Transverse colon (tissue), 4 donors: ENCODE measurements at regions not wholly inside any gene's neighbourhood (a gene's known extent, or its start where the extent isn't known, plus 50 kb on each side); places are given as distances from the start of the nearest gene placed in this dataset.

ENCODE experiments used
- CTCF ChIP-seq, 5 experiments: fragments of 200-600 bp in 3 of 5; fragments of 450-650 bp in 2 of 5; sonication (generic) in 3 of 5; IDR thresholded peaks; 1 replicate in 2 of 5; 2 replicates in 3 of 5; pipeline ENCODE4 v1.5.1; 2016 to 2017; ENCODE audit warnings: antibody characterized with exemption in 5 of 5, inconsistent platforms in 3 of 5, mild to moderate bottlenecking in 2 of 5, moderate library complexity in 1 of 5
- EP300 ChIP-seq: sonication (generic); formaldehyde crosslinking; IDR thresholded peaks from one replicate; pipeline ENCODE4 v1.6.1; 2017; ENCODE audit warnings: antibody characterized with exemption, low read depth
- POLR2A ChIP-seq: fragments of 450-650 bp; IDR thresholded peaks from one replicate; pipeline ENCODE4 v1.6.1; 2016; ENCODE audit warnings: antibody characterized with exemption, mild to moderate bottlenecking, moderate library complexity
- POLR2AphosphoS5 ChIP-seq, 3 donors: sonication (generic); formaldehyde crosslinking; IDR thresholded peaks; one replicate each; pipeline ENCODE4 v1.6.1; 2016; ENCODE audit warnings: antibody characterized with exemption in 3 of 3

- no peak for TF ChIP-seq POLR2A
- TF ChIP-seq CTCF (IDR thresholded peaks at IDR 0.05), result peak; percentile 41 to 75 (median 62)
- TF ChIP-seq POLR2AphosphoS5 (IDR thresholded peaks at IDR 0.05), result no peak
- TF ChIP-seq EP300, result no peak
Measured at GRCh38 chr12:19915392-19916195, 452.7 kb upstream of the PDE3A start.
